Inflammatory macrophage treated with lipopolysaccharide for 4 hours (primary cell): ENCODE measurements at regions not wholly inside any gene's neighbourhood (a gene's known extent, or its start where the extent isn't known, plus 50 kb on each side); places are given as distances from the start of the nearest gene placed in this dataset.

Source experiments
- DNase-seq: peaks from one replicate; pipeline ENCODE4 v3.0.0-alpha.2; 2020

- no peak for DNase-seq
Observed at GRCh38 chr12:126487431-126487980, 1422.3 kb downstream of the AACS start.

- DNase-seq: no peak
Observed at GRCh38 chr12:126488806-126489205, 1423.6 kb downstream of the AACS start.

GRCh38 chr12:126492181-126492580 lies 1426.9 kb downstream of the AACS start:
- no peak for DNase-seq

GRCh38 chr12:126493366-126494108 lies 1428.3 kb downstream of the AACS start:
- no peak for DNase-seq

GRCh38 chr12:126496201-126496600 lies 1431.0 kb downstream of the AACS start:
- DNase-seq: no peak

GRCh38 chr12:126506426-126507182 lies 1441.4 kb downstream of the AACS start:
- no peak for DNase-seq

- DNase-seq: no peak
Observed at GRCh38 chr12:126507231-126507630, 1442.0 kb downstream of the AACS start.

- DNase-seq: no peak
Observed at GRCh38 chr12:126509572-126509971, 1444.3 kb downstream of the AACS start.

- DNase-seq: no peak
Observed at GRCh38 chr12:126510630-126511029, 1445.4 kb downstream of the AACS start.

GRCh38 chr12:126512916-126513913 lies 1448.0 kb downstream of the AACS start:
- DNase-seq: no peak

GRCh38 chr12:126518596-126519200 lies 1453.5 kb downstream of the AACS start:
- DNase-seq: no peak

GRCh38 chr12:126519833-126520232 lies 1454.6 kb downstream of the AACS start:
- no peak for DNase-seq

- DNase-seq: no peak
Observed at GRCh38 chr12:126523891-126524290, 1458.7 kb downstream of the AACS start.

- no peak for DNase-seq
Observed at GRCh38 chr12:126534495-126534894, 1469.3 kb downstream of the AACS start.

GRCh38 chr12:126534942-126535341 lies 1469.7 kb downstream of the AACS start:
- no peak for DNase-seq

- no peak for DNase-seq
Observed at GRCh38 chr12:126535971-126536370, 1470.7 kb downstream of the AACS start.

- DNase-seq: no peak
Observed at GRCh38 chr12:126537961-126538530, 1472.8 kb downstream of the AACS start.

- DNase-seq: no peak
Observed at GRCh38 chr12:126538888-126539287, 1473.7 kb downstream of the AACS start.

- DNase-seq: no peak
Observed at GRCh38 chr12:126545411-126545810, 1480.2 kb downstream of the AACS start.

GRCh38 chr12:126547905-126548304 lies 1482.7 kb downstream of the AACS start:
- no peak for DNase-seq

- DNase-seq: no peak
Observed at GRCh38 chr12:126551869-126552268, 1486.6 kb downstream of the AACS start.

GRCh38 chr12:126554625-126555024 lies 1489.4 kb downstream of the AACS start:
- DNase-seq: no peak
